ENCODE measurements at regions not wholly inside any gene's neighbourhood (a gene's known extent, or its start where the extent isn't known, plus 50 kb on each side); places are given as distances from the start of the nearest gene placed in this dataset.

DNA sequence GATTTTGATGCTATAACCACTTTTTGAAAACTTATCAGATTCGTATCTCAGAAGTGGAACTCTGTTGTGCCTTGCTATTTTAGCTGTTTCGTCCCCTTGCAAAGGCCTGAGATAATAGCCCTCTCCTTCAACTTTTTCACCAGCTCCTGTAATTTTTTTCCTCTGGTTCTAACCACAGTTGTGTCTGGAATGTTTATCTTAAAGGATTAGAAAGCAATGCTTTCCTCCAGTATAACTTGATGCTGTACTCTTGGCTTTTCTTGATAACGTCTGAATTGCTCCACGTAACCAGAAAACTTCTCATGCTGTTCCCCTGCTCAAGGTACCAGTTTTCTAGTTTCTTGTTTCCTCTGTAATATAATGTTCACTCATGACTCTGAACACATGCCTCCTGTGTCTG lies 209.4 kb downstream of the DTWD2 start:
- Histone ChIP-seq H3K4me1 (ENCODE audit: insufficient read depth, low read length) (no peaks in the 10 kb centered on the region), H3K9me3 (ENCODE audit: control insufficient read depth, insufficient read depth, low read length) (no peaks in the 10 kb centered on the region), H3K36me3 (ENCODE audit: insufficient read depth, low read length) (no peaks in the 10 kb centered on the region), H3K9ac (ENCODE audit: low read depth, low read length) (no peak overlapping the region)

DNA sequence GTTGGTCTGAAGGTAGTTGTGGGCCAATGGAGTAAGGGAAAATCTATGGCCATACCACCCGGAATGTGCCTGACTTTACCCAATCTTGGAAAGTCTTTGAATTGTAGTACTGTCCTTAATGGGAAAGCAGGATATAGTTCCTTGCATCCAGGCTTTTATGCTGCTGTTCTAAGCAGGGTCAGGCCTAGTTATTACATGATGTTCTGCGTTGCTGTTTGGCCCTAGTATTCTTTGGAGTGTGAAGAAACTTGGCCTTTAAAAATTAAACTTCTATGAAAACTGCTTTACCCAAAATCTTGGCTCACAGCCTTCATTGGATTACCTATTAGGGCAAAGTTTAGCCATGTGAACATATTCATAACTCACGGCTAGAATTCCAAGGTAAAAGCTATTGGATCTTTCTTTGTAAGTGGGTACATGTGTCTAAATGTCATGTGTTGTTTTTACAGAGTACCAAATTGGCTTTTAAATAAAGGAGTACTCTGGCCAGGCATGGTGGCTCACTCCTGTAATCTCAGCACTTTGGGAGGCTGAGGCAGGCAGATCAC lies 211.1 kb downstream of the DTWD2 start:
- H3K4me1 ChIP-seq (ENCODE audit: insufficient read depth, low read length): no peaks in the 10 kb centered on the region
- no peaks in the 10 kb centered on the region for H3K9me3 ChIP-seq (ENCODE audit: control insufficient read depth, insufficient read depth, low read length)
- H3K36me3 ChIP-seq (ENCODE audit: insufficient read depth, low read length): no peaks in the 10 kb centered on the region
- no peak overlapping the region for H3K9ac ChIP-seq (ENCODE audit: low read depth, low read length)

DNA sequence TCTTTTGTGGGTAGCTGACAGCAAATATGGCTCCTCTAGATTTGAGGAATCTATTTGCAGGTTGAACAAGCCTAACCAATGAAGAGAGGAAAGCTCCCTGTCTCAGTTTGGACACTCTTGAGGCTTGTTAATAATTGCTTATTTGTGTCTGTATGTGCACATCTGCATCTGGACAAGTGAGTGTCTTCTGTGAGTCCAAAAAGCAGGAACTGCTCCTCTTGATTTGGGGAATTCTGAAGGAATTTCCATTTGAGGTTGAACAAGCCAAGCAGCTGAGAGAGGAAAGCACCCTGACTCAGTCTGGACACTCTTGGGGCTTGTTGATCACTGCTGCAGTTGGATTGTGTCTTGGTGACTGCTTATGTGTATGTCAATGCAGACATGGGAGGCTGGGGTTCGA lies 211.6 kb downstream of the DTWD2 start:
- Histone ChIP-seq H3K36me3 (ENCODE audit: insufficient read depth, low read length) (no peaks in the 10 kb centered on the region), H3K9ac (ENCODE audit: low read depth, low read length) (no peak overlapping the region), H3K9me3 (ENCODE audit: control insufficient read depth, insufficient read depth, low read length) (no peaks in the 10 kb centered on the region), H3K4me1 (ENCODE audit: insufficient read depth, low read length) (no peaks in the 10 kb centered on the region)

DNA sequence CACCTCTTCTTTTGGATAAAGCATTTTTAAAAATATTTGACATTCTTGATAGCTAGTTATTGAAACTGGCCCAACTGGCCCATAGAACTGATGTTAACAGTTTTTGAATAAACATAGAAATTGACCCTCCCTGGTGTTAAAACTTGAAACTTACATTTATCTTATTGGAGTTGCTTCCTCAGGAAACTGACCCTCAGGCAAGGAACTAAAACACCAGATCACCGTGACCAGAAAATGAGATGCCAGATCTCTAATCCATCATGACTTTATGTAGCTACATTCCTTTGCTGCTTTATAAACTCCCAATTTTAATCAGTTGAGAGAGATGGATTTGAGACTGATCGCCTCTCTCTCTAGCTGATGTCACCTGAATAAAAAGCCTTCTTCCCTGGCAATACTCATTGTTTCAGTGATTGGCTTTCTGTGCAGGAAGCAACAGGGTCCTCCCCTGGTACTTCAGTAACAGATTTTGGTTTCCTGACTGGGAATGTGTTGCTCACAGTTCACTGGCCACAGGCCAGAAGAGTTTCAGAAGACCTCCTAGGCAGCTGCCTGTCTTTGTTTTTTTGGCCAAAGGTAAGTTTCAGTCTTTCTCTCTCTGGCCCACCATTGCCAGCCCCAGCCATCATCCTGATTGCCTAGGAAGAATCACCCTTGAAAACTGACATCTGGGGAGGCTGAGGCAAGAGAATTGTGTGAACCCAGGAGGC lies 212.4 kb downstream of the DTWD2 start:
- Histone ChIP-seq H3K4me1 (ENCODE audit: insufficient read depth, low read length) (no peaks in the 10 kb centered on the region), H3K36me3 (ENCODE audit: insufficient read depth, low read length) (no peaks in the 10 kb centered on the region), H3K9me3 (ENCODE audit: control insufficient read depth, insufficient read depth, low read length) (no peaks in the 10 kb centered on the region), H3K9ac (ENCODE audit: low read depth, low read length) (no peak overlapping the region)

DNA sequence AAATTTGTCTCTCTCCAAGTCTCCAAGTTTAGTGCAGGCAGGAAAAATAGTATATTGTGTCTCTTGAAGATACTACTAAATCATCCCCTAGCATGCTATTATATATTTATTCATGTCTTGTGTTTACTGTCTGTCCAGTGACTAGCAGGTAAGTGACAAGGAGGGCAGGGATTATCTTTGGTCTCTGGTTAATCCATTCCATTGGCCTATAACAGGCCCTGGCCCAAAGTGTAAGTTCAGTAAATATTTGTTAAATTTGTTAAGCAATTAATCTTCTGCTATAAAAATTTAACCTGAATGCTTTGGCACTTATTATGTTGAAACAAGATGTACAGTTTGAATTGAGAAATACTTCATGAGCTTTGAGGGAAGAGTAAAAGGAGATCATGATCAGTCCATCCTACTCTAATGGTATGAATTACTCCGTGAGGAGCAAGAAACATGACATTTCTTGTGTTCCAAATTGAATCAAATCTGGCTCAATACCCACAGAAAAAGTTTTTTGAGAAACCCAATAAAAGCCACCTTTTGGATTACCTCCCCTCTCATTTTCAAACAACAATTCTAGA lies 219.7 kb downstream of the DTWD2 start:
- no peaks in the 10 kb centered on the region for H3K36me3 ChIP-seq (ENCODE audit: insufficient read depth, low read length)
- H3K9me3 ChIP-seq (ENCODE audit: control insufficient read depth, insufficient read depth, low read length): no peaks in the 10 kb centered on the region
- no peaks in the 10 kb centered on the region for H3K4me1 ChIP-seq (ENCODE audit: insufficient read depth, low read length)

DNA sequence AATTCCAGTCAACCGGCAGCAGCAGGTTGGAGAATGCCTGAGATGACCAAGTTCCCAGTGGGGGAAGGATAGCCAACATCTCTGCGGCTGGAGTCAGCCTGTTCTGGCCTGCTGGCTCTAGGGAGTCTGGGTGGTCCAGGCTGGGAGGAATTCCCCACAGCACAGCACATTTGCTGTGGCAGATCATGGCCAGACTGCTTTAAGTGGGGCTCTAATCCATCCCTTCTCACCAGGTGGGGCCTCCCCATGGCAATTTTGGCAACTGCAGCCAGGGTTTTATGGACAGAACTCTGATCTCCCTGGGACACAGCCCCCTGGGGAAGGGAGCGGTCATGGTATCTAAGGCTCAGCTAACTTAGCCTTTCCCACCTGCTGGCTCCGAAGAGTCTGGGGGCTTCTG lies 226.1 kb downstream of the DTWD2 start:
- H3K9ac ChIP-seq (ENCODE audit: low read depth, low read length): no peak overlapping the region
- no peaks in the 10 kb centered on the region for H3K4me1 ChIP-seq (ENCODE audit: insufficient read depth, low read length)
- no peaks in the 10 kb centered on the region for H3K9me3 ChIP-seq (ENCODE audit: control insufficient read depth, insufficient read depth, low read length)
- no peaks in the 10 kb centered on the region for H3K36me3 ChIP-seq (ENCODE audit: insufficient read depth, low read length)

More for the DNA sequence above, 219.7 kb downstream of the DTWD2 start:
- H3K9ac ChIP-seq (ENCODE audit: low read depth, low read length): no peak overlapping the region

DNA sequence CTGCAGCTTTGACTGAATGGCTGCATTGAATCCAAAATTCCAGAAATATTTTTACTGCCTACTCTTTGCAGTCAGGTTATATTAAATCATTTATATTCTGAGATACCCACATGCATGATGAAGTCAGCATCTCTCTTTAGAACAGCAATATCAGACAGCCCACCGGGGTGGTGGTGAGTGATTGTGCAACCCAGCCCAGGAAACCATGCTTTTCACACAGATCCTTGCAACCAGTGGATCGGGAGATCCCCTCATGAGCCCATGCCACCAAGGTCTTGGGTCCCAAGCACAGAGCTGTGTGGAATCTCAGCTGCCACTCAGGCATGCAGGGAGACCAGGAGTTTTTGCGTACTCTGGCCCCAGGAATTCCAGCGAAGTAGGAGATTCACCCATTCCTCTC lies 226.5 kb downstream of the DTWD2 start:
- Histone ChIP-seq H3K36me3 (ENCODE audit: insufficient read depth, low read length) (no peaks in the 10 kb centered on the region), H3K4me1 (ENCODE audit: insufficient read depth, low read length) (no peaks in the 10 kb centered on the region), H3K9me3 (ENCODE audit: control insufficient read depth, insufficient read depth, low read length) (no peaks in the 10 kb centered on the region), H3K9ac (ENCODE audit: low read depth, low read length) (no peak overlapping the region)

DNA sequence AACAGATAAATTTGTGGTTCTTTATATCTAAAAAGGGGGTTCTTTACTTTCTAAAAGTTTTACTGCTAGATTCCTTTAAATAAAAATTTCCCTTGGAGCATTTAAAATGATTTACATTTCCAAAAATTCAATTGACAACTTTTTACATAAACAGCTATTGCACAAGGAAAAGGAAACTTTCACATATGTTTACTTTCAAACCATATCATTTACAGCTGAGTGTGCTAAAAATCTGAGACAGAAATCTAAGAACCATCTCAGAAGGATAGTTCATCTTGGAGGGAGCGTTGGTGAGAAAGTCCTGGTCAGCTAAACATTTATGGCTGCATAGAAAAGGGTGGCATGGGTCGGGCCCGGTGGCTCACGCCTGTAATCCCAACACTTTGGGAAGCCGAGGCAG lies 235.4 kb downstream of the DTWD2 start:
- H3K4me1 ChIP-seq (ENCODE audit: insufficient read depth, low read length): no peaks in the 10 kb centered on the region
- H3K9me3 ChIP-seq (ENCODE audit: control insufficient read depth, insufficient read depth, low read length): no peaks in the 10 kb centered on the region
- no peaks in the 10 kb centered on the region; the same call in 1 of the 2 replicates for H3K36me3 ChIP-seq (ENCODE audit: insufficient read depth, low read length)
- H3K9ac ChIP-seq (ENCODE audit: low read depth, low read length): no peak overlapping the region

DNA sequence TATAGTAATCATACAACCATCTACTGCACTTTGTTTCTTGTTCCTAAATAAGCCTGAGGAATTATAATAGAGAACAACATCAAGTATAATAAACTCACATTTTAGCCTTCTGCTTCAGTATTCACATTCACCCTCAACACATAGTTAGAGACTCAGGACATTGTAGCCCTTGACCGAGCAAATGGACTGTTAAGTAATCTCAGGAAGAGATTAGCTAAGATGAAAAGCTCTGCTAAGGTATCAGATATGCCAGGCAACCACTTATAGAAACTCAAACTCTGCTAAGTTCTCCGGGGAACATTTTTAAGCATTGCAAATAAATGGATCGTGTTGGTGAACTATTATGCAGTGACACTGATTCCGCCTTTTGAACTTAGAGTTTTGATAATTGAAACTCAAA lies 252.0 kb downstream of the DTWD2 start:
- Histone ChIP-seq H3K9me3 (ENCODE audit: control insufficient read depth, insufficient read depth, low read length) (no peaks in the 10 kb centered on the region), H3K4me1 (ENCODE audit: insufficient read depth, low read length) (no peaks in the 10 kb centered on the region), H3K36me3 (ENCODE audit: insufficient read depth, low read length) (no peaks in the 10 kb centered on the region; the same call in 1 of the 2 replicates), H3K9ac (ENCODE audit: low read depth, low read length) (no peak overlapping the region)

DNA sequence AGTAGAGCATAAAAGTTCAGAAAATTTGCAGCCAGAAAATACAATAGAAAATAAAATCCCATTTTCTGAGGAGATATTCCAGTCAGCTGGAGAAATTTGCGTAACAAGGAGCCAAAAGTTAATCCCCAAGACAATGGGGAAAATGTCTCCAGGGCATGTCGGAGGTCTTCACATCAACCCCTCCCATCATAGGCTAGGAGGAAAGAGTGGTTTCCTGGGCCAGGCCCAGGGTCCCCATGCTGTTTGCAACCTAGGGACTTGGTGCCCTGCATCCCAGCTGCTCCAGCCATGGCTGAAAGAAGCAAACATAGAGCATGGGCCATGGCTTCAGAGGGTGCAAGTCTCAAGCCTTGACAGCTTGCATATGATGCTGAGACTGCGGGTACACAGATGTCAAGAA lies 255.0 kb downstream of the DTWD2 start:
- Histone ChIP-seq H3K9ac (ENCODE audit: low read depth, low read length) (no peak overlapping the region), H3K9me3 (ENCODE audit: control insufficient read depth, insufficient read depth, low read length) (no peaks in the 10 kb centered on the region), H3K36me3 (ENCODE audit: insufficient read depth, low read length) (no peaks in the 10 kb centered on the region; the same call in 1 of the 2 replicates), H3K4me1 (ENCODE audit: insufficient read depth, low read length) (peaks cover 5% of the 10 kb centered on the region; the same call in 1 of the 2 replicates)

DNA sequence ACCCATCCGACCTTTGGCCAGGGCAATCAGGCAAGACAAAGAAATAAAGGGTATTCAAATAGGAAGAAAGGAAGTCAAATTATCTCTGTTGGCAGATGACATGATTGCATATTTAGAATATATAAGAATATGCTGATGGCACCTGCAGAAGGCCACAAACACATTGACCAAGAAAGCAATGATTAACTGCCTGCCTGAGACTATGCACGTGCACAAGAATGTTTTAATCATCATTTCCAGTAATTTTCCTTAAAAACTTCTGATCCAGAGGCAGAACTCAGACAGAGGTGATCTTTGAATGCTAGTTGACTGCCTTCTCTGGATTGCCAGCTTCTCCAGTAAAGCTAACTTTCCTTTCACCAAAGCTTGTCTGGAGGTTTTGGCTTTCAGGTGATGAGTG lies 260.2 kb downstream of the DTWD2 start:
- peaks cover 9% of the 10 kb centered on the region; the same call in 1 of the 2 replicates for H3K4me1 ChIP-seq (ENCODE audit: insufficient read depth, low read length)
- no peak overlapping the region for H3K9ac ChIP-seq (ENCODE audit: low read depth, low read length)
- no peaks in the 10 kb centered on the region for H3K9me3 ChIP-seq (ENCODE audit: control insufficient read depth, insufficient read depth, low read length)
- H3K36me3 ChIP-seq (ENCODE audit: insufficient read depth, low read length): no peaks in the 10 kb centered on the region; the same call in 1 of the 2 replicates

DNA sequence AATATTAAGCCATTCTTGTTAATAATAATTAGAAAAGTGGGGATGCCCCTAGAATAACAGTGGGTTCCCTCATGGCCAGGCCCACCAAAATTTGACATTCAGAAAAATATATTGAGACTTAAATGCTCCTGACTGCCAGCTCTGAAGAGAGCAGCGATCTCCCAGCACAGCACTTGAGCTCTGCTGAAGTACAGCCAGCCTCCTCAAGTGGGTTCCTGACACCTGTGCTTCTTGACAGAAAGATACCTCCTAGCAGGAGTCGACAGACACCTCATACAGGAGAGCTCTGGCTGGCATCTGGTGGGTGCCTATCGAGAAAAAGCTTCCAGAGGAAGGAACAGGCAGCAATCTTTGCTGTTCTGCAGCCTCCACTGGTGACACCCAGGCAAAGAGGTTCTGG lies 261.5 kb downstream of the DTWD2 start:
- peaks cover 9% of the 10 kb centered on the region; the same call in 1 of the 2 replicates for H3K4me1 ChIP-seq (ENCODE audit: insufficient read depth, low read length)

DNA sequence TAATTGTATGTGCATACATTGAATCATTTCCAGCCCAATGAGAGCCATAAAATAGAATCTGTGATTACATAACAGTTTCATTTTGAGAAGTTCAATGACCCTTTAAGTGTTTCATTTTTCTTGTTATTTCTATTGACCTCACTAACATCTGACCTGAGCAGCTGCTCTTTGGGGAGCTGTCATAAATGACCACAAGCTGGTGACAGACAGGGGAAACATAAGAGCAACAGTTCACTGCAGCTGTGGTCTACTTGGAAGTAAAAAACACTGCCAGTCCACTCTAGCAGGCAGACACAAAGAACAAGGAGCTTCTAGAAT lies 265.4 kb downstream of the DTWD2 start:
- no peaks in the 10 kb centered on the region for H3K36me3 ChIP-seq (ENCODE audit: insufficient read depth, low read length)
- no peaks in the 10 kb centered on the region for H3K9me3 ChIP-seq (ENCODE audit: control insufficient read depth, insufficient read depth, low read length)
- H3K4me1 ChIP-seq (ENCODE audit: insufficient read depth, low read length): no peaks in the 10 kb centered on the region
- H3K9ac ChIP-seq (ENCODE audit: low read depth, low read length): no peak overlapping the region

More for the DNA sequence above, 261.5 kb downstream of the DTWD2 start:
- H3K36me3 ChIP-seq (ENCODE audit: insufficient read depth, low read length): no peaks in the 10 kb centered on the region; the same call in 1 of the 2 replicates
- H3K9ac ChIP-seq (ENCODE audit: low read depth, low read length): no peak overlapping the region
- no peaks in the 10 kb centered on the region for H3K9me3 ChIP-seq (ENCODE audit: control insufficient read depth, insufficient read depth, low read length)

DNA sequence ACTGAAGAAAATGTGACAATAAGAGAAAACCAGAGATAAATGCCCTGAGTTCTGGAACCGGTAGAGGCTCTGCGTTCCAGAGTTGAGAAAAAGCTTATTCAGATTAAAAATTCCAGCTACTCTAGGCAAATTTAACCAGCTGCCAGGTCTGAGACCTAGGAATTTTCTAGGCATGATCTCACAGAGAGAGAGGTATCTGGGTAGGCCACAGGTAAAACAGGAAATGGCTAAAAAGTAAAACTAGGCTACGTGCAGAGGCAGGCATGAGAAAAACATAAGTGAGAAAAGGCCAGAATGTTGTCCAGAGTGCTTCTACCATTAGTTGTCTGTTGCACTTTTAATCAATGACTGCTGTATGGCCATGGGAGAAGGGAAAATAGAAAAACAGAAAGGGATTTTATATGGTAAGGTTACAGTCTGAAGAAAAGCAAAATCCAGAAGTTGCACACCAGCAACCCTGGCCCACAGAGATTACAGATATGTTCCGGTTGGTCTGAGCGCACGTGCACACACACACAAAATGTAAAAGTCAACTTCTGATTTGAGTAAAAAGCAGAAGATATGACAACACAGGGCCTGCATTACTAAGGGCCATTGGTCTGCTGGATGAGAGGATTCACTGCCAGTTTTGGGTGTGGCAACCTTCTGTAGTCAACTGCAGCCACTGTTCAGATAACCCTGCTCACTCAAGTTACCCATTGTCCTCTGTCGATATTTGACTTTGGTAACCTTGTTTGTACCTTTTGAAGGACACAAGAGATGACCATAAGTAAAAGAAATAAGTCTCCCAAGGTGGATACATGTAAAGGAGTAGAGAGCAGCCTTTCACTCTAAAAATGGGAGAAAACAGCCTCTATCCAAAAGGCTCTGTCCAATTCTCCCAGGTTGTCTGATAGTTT lies 266.0 kb downstream of the DTWD2 start:
- H3K9me3 ChIP-seq (ENCODE audit: control insufficient read depth, insufficient read depth, low read length): no peaks in the 10 kb centered on the region
- no peaks in the 10 kb centered on the region for H3K4me1 ChIP-seq (ENCODE audit: insufficient read depth, low read length)
- no peaks in the 10 kb centered on the region for H3K36me3 ChIP-seq (ENCODE audit: insufficient read depth, low read length)

More for the DNA sequence above, 266.0 kb downstream of the DTWD2 start:
- no peak overlapping the region for H3K9ac ChIP-seq (ENCODE audit: low read depth, low read length)
